Dermis blood vessel endothelial cell (primary cell): ENCODE measurements at regions not wholly inside any gene's neighbourhood (a gene's known extent, or its start where the extent isn't known, plus 50 kb on each side); places are given as distances from the start of the nearest gene placed in this dataset.

ENCODE experiments used
- DNase-seq: peaks from one replicate; pipeline ENCODE4 v3.0.0; 2010

- DNase-seq = no peak
Measured at GRCh38 chr10:20963721-20964595, 66.8 kb upstream of the NEBL start.

DNA sequence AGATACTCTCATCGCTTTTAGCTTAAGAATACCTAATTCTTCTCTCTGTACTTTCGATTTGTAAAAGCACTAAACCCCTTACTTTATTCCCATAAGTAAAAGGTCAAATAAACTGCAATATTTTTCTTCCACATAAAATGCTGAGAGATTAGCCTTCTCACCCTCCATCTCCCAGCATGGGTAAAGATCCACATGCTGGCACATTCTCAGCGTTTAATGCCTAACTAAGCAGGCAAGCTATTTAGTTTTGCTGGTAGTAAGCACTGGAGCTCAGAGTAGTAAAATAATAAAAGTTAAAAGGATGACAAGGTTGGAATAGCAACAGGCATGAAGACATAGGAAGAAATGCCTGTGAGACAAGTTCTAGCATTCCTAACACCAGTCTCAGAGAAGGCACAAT is 65.9 kb upstream of the NEBL start:
- DNase-seq = no peak

DNA sequence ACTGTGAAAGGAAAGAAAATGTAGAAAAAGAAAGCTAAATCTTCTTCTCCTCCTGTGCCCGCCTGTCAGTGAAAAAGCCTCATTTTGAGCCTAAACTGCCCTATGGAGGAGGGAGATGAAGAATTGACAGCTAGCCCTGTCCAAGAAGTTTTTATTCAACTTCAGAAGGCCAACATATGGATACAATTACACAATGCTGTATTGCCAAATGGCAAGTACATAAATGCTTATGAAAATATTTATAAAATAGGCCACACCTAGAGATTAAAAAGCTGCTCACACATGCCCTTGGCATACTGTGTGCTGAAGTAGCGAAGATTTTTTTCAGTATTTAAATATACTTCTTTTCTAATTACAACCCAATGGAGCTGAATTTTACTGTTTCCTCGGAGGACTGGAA is 65.1 kb upstream of the NEBL start:
- DNase-seq = no peak

DNA sequence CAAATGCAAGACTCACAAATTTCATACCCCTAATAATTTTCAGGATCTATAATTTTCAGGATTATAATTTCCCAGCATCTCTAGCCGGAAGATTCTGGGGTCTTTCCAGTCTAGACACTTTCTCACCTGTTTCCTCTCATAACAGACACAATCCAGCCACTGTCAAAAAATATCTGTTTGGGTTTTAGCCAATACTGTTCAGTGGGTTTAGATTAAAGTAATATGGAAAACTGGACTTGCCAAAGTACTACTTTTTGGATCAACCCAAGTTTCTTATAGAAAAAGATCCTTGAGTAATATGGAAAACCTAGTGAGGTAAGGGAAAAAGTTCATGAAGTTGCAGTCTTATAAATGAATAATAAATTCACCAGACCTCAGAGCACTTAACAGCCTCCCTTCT is 62.1 kb upstream of the NEBL start:
- no peak for DNase-seq

DNA sequence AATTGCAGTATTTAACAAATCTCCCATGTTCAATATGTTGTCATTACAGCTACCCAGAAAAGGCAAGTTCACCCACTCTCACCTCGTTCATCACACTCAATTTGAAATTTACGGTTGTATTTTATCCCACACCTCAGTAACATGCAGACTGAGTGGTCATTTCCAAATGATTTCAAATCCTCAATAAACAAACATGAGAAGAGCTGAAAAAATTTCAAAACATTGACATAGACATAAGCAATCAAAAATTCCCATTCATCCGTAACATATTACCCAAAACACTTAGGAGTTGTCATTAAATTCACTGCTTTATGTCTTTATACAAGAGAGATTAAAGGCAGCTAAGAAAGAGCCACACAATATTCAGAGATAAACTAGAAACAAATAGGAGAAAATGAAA is 61.7 kb upstream of the NEBL start:
- DNase-seq = no peak

DNA sequence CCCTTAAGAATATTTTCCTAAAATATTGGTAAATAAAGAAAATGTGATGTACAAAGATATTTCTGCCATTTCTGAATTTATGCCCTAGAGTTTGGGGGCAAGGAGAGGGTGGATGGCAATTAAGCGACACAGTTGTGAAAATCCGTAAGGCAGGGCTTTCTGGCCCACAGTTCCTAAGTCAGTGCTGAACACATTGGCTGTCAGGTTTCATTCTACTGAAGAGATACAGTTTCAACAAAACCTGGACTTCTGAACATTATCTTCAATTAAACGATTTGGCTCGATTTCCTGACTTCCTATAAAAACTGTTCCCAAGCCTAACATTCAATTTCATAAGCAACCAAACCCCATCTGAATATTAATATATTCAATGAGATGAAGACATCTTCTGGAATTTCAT is 61.1 kb upstream of the NEBL start:
- DNase-seq = no peak

- DNase-seq = no peak
Measured at GRCh38 chr10:20957744-20958143, 60.6 kb upstream of the NEBL start.

DNA sequence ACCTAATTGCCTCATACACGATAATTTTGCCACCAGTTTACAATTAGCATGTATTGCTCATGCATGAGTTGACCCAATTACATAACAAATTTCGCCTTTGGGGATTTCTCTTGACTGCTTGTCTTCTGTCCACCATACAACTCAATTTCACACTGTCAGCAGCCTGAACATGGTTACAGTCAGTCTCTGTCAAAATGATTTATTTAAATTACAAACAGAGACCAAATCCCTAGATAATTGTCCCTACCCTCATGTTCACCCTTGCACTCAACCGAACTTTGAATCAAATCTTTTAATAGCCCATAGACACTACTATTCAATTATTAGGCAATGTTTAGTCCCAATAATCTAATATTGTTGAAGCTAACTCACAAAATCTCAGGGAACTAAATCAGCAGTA is 59.7 kb upstream of the NEBL start:
- DNase-seq = no peak

DNA sequence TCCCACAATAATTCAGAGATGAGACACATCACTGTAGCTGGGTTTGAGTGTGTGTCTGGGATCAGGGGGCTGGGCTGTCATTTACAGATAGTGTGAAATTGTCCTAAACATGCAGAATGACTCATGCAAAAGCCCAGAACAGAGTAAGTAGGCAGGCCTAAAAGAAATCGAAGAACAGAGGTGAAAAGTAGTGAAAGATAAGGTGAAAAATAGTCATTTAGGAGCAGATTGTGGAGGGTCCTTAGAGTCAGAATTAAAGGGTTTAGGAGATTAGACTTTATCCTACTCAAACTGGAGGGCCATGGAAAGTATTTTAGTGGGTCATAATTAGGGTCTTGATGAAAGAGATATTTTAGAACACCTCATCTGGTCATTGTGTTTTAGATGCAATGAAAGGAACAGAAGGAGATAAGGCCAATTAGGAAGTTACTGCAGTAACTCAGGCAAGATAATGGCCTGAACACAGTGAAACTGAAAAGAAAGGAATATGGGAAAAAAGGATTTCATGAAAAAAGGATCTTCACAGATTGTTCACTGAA is 58.3 kb upstream of the NEBL start:
- no peak for DNase-seq

DNA sequence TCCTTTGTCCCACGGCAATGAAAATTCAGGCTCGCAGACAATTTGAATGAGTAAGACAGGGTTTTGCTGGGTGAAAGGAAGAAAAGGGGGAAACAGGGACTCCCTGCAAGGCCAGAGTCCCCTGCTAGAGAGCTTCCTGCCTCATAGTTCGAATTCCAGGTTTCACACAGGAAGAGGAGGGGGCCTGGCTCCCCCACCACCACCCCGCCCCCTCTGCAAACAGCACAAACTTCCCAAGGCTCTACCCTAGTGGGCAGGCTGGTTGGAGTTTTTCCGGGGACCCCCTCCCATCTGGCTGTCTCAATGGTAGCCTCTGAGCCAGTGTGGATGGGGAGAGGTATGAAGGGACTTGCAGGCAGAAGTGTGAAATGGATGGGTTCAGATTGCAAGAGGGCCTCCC is 57.4 kb upstream of the NEBL start:
- DNase-seq = no peak

GRCh38 chr10:20953120-20953519 is 56.0 kb upstream of the NEBL start:
- no peak for DNase-seq

- DNase-seq = no peak
Measured at GRCh38 chr10:20949967-20950366, 52.9 kb upstream of the NEBL start.

DNA sequence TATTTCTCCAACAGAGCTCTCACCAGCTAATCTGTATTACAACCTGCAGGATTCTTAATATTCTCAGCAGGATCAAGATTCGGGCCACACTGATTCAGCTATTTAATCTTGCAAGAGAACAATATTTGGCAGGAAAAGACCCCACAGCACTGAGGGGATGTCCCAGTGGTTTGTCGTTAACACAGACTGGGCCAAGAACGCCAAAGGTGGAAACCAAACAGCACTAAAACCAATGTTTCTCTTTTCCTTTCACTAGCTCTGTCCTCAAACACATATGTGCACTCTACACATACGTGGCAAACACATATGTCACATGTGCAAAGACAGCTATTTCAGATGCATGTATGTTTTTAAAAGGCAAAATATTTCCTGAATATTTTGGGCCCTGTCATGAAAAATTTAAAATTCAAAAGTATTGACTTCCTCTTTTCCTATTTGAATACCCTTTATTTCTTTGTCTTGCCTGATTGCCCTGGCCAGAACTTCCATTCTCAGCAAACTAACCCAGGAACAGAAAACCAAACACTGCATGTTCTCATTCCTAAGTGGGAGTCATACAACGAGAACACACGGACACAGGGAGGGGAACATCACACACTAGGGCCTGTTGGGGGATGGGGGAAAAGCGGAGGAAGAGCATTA is 51.7 kb upstream of the NEBL start:
- DNase-seq = no peak
